ENCODE measurements at regions not wholly inside any gene's neighbourhood (a gene's known extent, or its start where the extent isn't known, plus 50 kb on each side); places are given as distances from the start of the nearest gene placed in this dataset.

DNA sequence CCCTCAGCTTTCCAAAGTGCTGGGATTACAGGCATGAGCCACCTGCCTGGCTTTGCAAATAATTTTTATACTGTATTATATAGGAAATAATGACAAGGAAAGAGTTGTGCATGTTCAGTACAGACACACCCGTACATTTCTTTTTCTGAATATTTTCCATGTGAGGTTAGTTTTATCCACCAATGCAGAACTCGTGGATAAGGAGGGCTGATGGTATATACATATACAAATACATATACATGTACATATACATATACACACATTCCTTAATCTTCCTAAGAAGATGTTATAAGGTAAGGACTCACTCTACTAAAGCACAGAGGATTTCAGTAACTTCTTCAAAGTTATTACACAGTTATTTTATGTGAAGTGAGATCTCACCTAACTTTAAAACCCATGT is 925.8 kb downstream of the C4orf33 start:
- no peak overlapping the region for H3K4me3 ChIP-seq (replicated peaks; ENCODE audit: low read depth, low read length)
- no peak for DNase-seq (ENCODE audit: low read depth)
- no peak for TF ChIP-seq CTCF (IDR thresholded peaks at IDR 0.05; ENCODE audit: low read length, missing control alignments)

DNA sequence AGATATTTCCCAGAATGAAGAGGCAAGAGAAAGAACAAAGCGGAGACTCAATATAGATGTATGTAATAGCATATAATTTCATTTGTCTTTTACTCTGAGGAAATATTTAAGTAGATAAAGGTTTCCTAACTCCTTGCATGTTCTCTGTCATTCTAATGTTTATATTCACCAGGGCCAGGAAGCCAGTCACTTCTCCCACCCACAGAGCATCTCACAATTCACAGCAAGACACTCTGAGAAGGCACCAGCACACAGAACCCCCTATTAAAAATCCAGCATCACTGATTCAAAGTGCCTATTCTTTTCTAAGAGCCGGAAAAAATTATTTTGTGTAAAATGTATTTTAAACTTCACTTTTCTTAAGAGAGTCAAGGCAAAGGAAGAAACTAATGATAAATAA is 927.1 kb downstream of the C4orf33 start:
- no peak for TF ChIP-seq CTCF (IDR thresholded peaks at IDR 0.05; ENCODE audit: low read length, missing control alignments)
- no peak overlapping the region for H3K4me3 ChIP-seq (replicated peaks; ENCODE audit: low read depth, low read length)
- DNase-seq (ENCODE audit: low read depth): no peak

DNA sequence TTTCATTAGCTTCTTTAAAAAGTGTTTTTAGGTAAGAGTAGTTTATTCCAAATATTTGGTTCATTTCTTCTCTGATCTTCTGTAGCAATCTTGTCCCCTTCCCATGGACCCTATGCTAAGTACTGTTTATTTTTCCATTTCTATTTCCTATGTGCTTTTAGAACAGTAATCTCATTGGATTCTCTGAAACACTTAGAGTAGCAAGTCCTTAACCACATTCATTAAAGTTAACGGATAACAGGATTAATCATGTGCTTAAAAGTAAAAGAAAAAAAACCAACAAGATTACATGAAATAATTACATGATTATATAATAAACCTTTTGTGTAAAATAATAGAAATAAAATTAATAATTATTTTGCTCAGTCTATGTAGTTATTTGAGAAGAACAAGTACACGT is 929.7 kb downstream of the C4orf33 start:
- no peak overlapping the region for H3K4me3 ChIP-seq (replicated peaks; ENCODE audit: low read depth, low read length)
- no peak for DNase-seq (ENCODE audit: low read depth)

GRCh38 chr4:130026185-130026584 is 930.2 kb downstream of the C4orf33 start:
- TF ChIP-seq CTCF (IDR thresholded peaks at IDR 0.05; ENCODE audit: low read length, missing control alignments): no peak
- no peak overlapping the region for H3K4me3 ChIP-seq (replicated peaks; ENCODE audit: low read depth, low read length)
- no peak for DNase-seq (ENCODE audit: low read depth)

More for the DNA sequence above, 929.7 kb downstream of the C4orf33 start:
- TF ChIP-seq CTCF (IDR thresholded peaks at IDR 0.05; ENCODE audit: low read length, missing control alignments): no peak

GRCh38 chr4:130027973-130028372 is 932.0 kb downstream of the C4orf33 start:
- H3K4me3 ChIP-seq (replicated peaks; ENCODE audit: low read depth, low read length): no peak overlapping the region
- no peak for DNase-seq (ENCODE audit: low read depth)
- TF ChIP-seq CTCF (IDR thresholded peaks at IDR 0.05; ENCODE audit: low read length, missing control alignments): no peak

- no peak for DNase-seq (ENCODE audit: low read depth)
- no peak overlapping the region for H3K4me3 ChIP-seq (replicated peaks; ENCODE audit: low read depth, low read length)
- no peak for TF ChIP-seq CTCF (IDR thresholded peaks at IDR 0.05; ENCODE audit: low read length, missing control alignments)
Observed at GRCh38 chr4:130028552-130028951, 932.6 kb downstream of the C4orf33 start.

DNA sequence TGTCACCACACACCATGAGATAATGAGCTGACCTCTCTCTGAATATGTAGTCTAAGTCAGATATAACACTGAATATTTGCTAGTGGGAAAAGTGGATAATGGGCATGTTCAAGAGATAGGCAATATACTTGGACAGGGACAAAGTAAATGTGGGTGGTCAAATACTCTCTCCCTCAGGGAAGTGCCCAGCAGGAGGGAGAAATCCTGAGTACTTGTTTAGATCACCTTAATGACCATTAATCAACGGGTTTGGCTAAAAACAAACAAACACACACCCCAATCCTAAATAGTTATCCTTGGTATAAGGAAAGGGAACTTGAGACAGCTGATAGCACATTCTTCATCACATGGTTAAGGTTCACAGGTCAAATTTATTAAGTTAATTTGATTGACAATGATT is 933.5 kb downstream of the C4orf33 start:
- no peak for TF ChIP-seq CTCF (IDR thresholded peaks at IDR 0.05; ENCODE audit: low read length, missing control alignments)
- no peak overlapping the region for H3K4me3 ChIP-seq (replicated peaks; ENCODE audit: low read depth, low read length)
- no peak for DNase-seq (ENCODE audit: low read depth)
